Uterus (tissue), 3 donors: ENCODE measurements at regions not wholly inside any gene's neighbourhood (a gene's known extent, or its start where the extent isn't known, plus 50 kb on each side); places are given as distances from the start of the nearest gene placed in this dataset.

Source experiments
- DNase-seq, 2 donors: peaks; one replicate each; pipeline ENCODE4 v3.0.0-alpha.2; 2019 to 2020
- H3K27ac ChIP-seq, 2 donors: fragments of 200-600 bp; sonication (generic); 1 replicate in 1 of 2; 2 replicates in 1 of 2; pipeline ENCODE4 v1.5.1; 2016 to 2018
- H3K27me3 ChIP-seq, 2 donors: fragments of 200-600 bp; sonication (generic); one replicate each; pipeline ENCODE4 v1.5.1; 2018 to 2019; ENCODE audit warnings: control low read depth in 1 of 2
- H3K36me3 ChIP-seq, 2 donors: fragments of 200-600 bp; sonication (generic); one replicate each; pipeline ENCODE4 v1.5.1; 2019; ENCODE audit warnings: control low read depth in 1 of 2
- H3K4me1 ChIP-seq, 2 donors: fragments of 200-600 bp; sonication (generic); one replicate each; pipeline ENCODE4 v1.5.1; 2018 to 2019; ENCODE audit warnings: control low read depth in 1 of 2
- H3K4me3 ChIP-seq, 2 donors: fragments of 200-600 bp; sonication (generic); 1 replicate in 1 of 2; 2 replicates in 1 of 2; pipeline ENCODE4 v1.5.1; 2018 to 2019; ENCODE audit warnings: mild to moderate bottlenecking in 1 of 2
- H3K9me3 ChIP-seq, 2 donors: fragments of 200-600 bp; sonication (generic); one replicate each; pipeline ENCODE4 v1.5.1; 2019; ENCODE audit warnings: control low read depth in 1 of 2
- POLR2A ChIP-seq, 2 donors: fragments of 450-650 bp; IDR thresholded peaks; one replicate each; pipeline ENCODE4 v1.6.1; 2016; ENCODE audit warnings: antibody characterized with exemption in 2 of 2, mild to moderate bottlenecking in 1 of 2, moderate library complexity in 1 of 2
- intact Hi-C: fragments of 100-400 bp; cut with DNase I; formaldehyde crosslinking; loops from one replicate; pipeline ENCODE4 v1.15.1; 2023; ENCODE audit warnings: low total_unique reads
- TF ChIP-seq, protein P1 (sequence below), 4 experiments: fragments of 200-600 bp in 2 of 4; fragments of 450-650 bp in 2 of 4; sonication (generic) in 2 of 4; IDR thresholded peaks; one replicate each; pipeline ENCODE4 v1.5.1; 2016 to 2019; ENCODE audit warnings: antibody characterized with exemption in 4 of 4, mild to moderate bottlenecking in 2 of 4, moderate library complexity in 1 of 4
- donor health status: DM: yes; HTN: yes; CAD: no.

DNA sequence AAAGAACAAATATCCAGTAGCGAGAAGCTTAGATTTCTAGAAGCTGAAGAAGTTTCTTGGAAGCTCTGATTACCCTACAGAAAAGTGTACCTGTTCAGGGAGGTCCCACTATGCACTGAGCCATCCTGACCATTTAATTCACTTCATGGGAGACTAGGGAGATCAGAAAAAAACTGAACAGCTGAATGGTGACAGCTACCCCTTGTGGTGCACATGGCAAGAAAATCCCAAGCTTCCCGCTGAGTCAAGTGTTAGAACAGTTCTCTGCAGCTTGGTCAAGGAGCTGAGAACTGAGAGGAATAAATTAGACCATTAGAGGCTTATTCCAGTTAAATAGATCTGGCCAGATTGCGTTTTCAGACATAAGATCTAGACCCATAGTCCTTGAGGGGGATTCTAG, 197.2 kb upstream of the VEPH1 start:
- H3K27me3 ChIP-seq: no peaks in the 10 kb centered on the region
- DNase-seq: no peak
- TF ChIP-seq, protein P1, sequence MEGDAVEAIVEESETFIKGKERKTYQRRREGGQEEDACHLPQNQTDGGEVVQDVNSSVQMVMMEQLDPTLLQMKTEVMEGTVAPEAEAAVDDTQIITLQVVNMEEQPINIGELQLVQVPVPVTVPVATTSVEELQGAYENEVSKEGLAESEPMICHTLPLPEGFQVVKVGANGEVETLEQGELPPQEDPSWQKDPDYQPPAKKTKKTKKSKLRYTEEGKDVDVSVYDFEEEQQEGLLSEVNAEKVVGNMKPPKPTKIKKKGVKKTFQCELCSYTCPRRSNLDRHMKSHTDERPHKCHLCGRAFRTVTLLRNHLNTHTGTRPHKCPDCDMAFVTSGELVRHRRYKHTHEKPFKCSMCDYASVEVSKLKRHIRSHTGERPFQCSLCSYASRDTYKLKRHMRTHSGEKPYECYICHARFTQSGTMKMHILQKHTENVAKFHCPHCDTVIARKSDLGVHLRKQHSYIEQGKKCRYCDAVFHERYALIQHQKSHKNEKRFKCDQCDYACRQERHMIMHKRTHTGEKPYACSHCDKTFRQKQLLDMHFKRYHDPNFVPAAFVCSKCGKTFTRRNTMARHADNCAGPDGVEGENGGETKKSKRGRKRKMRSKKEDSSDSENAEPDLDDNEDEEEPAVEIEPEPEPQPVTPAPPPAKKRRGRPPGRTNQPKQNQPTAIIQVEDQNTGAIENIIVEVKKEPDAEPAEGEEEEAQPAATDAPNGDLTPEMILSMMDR (IDR thresholded peaks at IDR 0.05): no peak
- no peak for TF ChIP-seq POLR2A (IDR thresholded peaks at IDR 0.05)
- H3K9me3 ChIP-seq: no peaks in the 10 kb centered on the region
- intact Hi-C loops: no loop called here
- H3K4me1 ChIP-seq: no peaks in the 10 kb centered on the region
- H3K27ac ChIP-seq: no peak overlapping the region
- no peaks in the 10 kb centered on the region for H3K36me3 ChIP-seq
- H3K4me3 ChIP-seq: no peak overlapping the region

DNA sequence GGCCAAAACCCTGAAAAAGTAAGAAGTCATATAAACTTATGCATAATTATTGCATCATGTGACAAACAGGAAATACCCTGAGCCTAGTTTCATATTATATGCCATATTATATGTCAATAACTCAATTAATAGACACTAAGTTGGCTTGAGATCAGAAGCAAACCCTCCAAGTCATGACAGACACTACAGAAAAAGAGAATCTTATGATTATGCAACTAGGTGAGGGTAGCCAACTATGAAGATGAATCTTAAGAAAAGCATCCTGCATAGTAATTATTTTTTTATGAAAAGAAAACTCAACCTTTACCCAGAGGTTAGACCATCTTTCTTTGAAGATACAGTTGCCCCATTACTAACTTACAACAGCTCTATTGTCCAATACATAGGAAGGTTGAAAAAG, 192.4 kb upstream of the VEPH1 start:
- DNase-seq: no peak
- no peak for TF ChIP-seq POLR2A (IDR thresholded peaks at IDR 0.05)
- TF ChIP-seq, protein P1 (IDR thresholded peaks at IDR 0.05): no peak
- Histone ChIP-seq H3K36me3 (no peaks in the 10 kb centered on the region), H3K27ac (no peak overlapping the region), H3K4me1 (no peaks in the 10 kb centered on the region), H3K27me3 (no peaks in the 10 kb centered on the region), H3K4me3 (no peak overlapping the region), H3K9me3 (no peaks in the 10 kb centered on the region)
- intact Hi-C loops: no loop called here

DNA sequence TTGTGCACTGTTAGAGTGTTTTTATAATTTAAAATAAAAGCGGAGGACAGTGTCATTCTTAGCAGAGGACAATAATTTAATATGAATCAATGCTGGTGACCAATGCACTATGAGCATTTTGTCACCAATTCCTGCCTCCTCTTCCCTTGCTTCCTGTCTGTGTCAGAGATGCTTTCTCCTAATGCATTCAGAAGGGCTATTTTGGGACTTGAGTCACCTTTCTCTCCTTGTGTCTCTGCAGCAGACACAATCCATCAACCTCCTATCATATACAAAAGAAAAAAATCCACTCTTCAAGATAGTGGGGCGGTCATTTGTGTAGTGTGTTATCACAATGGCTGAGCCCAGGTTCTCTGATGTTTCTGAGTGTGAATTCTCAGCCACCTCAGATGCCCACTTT, 191.9 kb upstream of the VEPH1 start:
- intact Hi-C loops: no loop called here
- no peaks in the 10 kb centered on the region for H3K9me3 ChIP-seq
- H3K36me3 ChIP-seq: no peaks in the 10 kb centered on the region
- no peaks in the 10 kb centered on the region for H3K27me3 ChIP-seq
- no peak for DNase-seq
- no peak overlapping the region for H3K27ac ChIP-seq
- no peaks in the 10 kb centered on the region for H3K4me1 ChIP-seq
- no peak overlapping the region for H3K4me3 ChIP-seq
- TF ChIP-seq, protein P1 (IDR thresholded peaks at IDR 0.05): no peak
- TF ChIP-seq POLR2A (IDR thresholded peaks at IDR 0.05): no peak

DNA sequence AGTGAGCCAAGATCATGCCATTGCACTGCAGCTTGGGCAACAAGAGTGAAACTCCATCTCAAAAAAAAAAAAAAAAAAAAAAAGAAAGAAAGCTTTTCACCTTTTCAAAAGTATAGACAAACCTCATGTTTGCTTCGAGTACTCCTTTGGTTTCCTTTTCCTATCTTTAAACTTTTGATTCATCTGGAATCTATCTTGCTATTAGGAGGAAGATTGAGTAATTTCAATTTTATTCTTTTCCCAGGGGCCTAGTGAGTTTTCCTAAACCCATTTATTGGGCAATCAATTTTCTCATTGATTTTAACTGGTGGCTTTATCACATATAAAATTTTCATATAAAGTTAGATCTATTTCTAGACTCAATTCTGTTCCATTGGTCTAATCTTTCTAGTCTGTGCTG, 190.5 kb upstream of the VEPH1 start:
- no peaks in the 10 kb centered on the region for H3K9me3 ChIP-seq
- H3K4me1 ChIP-seq: no peaks in the 10 kb centered on the region
- H3K36me3 ChIP-seq: no peaks in the 10 kb centered on the region
- no peak for DNase-seq
- H3K27me3 ChIP-seq: no peaks in the 10 kb centered on the region
- no peak overlapping the region for H3K27ac ChIP-seq
- no peak overlapping the region for H3K4me3 ChIP-seq
- intact Hi-C loops: no loop called here
- no peak for TF ChIP-seq POLR2A (IDR thresholded peaks at IDR 0.05)
- TF ChIP-seq, protein P1 (IDR thresholded peaks at IDR 0.05): no peak

DNA sequence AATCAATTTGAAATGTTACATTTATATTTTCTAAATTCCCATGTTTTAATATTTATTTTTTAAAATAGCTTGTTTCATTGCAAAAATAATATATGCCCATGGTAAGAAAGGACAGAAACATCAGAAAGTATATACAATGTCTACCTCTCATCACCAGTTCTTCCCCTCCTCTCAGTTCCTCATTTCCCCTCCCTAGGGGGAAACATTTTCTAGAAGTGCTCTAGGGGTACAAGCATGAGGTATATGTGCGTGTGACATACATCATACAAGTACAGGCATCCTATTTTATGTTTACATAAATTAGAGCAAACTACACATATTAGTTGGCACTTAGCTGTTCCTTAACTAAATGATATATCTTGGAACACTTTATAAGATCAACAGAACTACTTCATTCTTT, 189.3 kb upstream of the VEPH1 start:
- no peak for DNase-seq
- Histone ChIP-seq H3K36me3 (no peaks in the 10 kb centered on the region), H3K4me3 (no peak overlapping the region), H3K27me3 (no peaks in the 10 kb centered on the region), H3K27ac (no peak overlapping the region), H3K4me1 (no peaks in the 10 kb centered on the region), H3K9me3 (no peaks in the 10 kb centered on the region)
- TF ChIP-seq, protein P1 (IDR thresholded peaks at IDR 0.05): no peak
- no peak for TF ChIP-seq POLR2A (IDR thresholded peaks at IDR 0.05)
- intact Hi-C loops: no loop called here
